ENCODE measurements at regions not wholly inside any gene's neighbourhood (a gene's known extent, or its start where the extent isn't known, plus 50 kb on each side); places are given as distances from the start of the nearest gene placed in this dataset.
"Not testable (repeated sequence)": the region's sequence is repeated elsewhere in the genome, so short reads cannot be mapped to it uniquely, and the experiment has no call there.

DNA sequence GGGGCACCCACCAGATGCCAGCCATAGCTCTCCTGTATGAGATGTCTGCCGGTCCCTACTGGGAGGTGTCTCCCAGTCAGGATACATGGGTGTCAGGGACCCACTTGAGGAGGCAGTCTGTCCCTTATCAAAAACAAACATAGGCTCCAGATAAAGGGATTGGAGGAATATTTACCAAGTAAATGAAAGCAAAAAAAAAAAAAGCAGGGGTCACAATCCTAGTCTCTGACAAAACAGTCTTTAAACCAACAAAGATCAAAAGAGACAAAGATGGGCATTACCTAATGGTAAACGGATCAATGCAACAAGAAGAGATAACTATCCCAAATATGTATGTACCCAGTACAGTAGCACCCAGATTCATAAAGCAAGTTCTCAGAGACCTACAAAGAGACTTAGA is 640.0 kb upstream of the LRRTM4 start:
- DNase-seq: no peak

DNA sequence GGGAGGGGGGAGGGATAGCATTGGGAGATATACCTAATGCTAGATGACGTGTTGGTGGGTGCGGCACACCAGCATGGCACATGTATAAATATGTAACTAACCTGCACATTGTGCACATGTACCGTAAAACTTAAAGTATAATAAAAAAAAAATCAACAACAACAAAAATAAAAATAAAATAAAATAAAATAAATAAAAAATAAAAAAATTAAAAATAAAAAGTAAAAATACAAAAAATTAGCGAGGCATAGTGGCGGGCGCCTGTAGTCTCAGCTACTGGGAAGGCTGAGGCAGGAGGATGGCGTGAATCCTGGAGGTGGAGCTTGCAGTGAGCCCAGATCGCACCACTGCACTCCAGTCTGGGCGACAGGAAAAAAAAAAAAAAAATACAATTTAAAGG is 650.0 kb upstream of the LRRTM4 start:
- not testable (repeated sequence) for DNase-seq

DNA sequence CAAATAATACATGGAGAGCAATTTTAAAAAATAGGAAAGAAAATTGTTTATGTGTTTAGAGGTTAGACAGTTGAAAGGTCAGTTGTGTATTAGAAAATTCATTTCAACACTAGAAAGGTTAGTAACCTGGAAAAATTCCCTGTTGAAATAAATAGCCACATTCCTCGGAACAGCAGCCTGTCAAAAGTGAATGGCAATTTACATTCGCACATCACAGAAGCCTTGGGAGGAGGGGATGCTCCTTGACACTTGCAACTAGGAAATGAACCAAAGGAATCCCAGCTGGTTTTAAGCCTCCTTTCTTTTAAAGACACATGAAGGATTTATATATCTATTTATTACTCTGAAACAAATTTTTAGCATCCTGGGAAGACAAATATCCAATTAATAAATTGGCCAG is 653.5 kb upstream of the LRRTM4 start:
- no peak for DNase-seq

DNA sequence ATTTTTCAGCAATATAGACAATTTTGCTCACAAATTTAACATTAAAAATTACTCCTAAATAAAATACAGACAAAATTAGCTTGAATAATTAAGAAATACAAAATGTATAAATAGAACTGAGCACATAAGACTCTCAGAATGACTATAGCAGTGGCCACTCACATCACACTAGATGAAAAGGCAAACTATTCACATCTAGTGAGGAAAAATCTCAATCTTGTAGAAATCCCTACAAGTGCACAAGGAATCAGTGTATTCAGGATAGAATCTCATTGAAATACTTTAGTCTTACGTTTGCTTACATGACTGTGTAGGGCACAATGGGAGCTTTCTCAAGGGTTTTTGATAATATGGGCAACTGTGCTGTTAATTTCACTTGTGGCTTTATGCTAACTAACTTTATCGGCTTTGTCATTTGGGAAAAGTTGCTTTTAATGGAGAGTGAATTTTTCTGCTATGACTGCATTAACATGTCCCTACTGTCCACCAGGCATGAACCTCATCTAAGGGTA is 678.9 kb upstream of the LRRTM4 start:
- DNase-seq: no peak

DNA sequence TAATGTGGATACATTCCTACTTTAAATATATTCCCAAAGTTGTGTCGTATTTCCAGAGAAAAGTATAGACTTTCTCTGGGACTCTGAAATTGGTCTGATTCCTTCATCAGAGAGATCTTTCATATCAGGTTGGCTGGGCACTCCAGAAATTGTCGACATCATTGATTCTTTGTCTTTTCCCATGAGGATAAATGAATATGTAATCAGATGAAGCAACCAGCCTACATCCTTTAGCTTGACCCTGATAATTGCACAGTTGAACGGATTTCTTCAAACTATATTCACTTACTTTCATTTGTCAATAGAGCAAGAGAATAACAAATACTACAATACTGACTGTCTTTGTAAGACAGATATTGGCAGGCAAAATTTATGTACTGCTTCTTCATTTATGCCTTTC is 680.2 kb upstream of the LRRTM4 start:
- DNase-seq: no peak

DNA sequence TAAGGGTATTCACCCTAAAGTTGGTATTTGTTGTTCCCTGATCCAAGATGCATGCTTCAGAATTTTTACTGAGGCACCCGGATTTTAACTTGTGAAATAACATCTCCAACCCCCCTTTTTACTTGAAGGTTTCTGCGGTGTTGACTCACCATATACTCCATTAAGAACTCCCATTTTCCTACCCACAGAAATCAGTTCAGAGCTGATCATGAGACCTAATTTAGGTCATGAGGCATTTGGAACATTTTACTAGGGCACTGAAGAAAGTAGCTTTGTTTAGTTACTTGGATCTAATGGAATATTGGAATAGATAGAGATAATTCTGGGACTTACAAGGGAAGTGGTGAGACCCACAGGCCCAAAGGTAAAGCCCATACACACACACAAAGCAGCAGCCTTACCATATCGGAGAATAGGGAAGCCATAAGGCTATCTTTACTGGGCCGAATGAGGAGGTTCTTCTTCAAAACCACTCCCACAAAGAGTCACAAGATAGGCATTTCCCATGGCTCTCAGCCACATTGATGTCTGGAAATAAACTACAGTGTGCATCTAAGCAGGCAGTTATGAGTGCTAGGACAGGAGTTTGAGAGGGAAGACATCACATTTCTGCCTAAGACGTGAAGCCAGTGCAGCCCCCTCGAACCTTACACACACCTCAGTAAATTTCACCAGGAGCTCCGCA is 681.0 kb upstream of the LRRTM4 start:
- DNase-seq: no peak

DNA sequence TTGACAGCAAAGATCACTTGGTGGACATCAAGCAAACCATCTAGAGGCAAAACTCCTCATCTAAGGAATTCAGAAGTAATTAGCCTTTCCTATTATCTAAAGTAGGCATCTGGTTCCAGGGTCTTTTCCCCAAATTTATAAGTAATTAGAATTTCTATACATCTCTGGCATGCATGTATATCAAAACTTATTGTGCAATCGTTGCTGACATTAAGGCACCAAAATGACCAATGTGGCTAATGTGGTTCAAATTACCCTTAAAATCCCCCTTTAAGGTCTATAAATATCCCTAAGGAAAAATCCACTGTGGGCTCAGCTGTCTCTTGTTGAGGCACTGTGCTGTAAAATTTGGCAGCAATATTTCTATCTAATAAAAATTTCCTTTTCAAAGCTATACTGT is 695.9 kb upstream of the LRRTM4 start:
- DNase-seq: no peak

DNA sequence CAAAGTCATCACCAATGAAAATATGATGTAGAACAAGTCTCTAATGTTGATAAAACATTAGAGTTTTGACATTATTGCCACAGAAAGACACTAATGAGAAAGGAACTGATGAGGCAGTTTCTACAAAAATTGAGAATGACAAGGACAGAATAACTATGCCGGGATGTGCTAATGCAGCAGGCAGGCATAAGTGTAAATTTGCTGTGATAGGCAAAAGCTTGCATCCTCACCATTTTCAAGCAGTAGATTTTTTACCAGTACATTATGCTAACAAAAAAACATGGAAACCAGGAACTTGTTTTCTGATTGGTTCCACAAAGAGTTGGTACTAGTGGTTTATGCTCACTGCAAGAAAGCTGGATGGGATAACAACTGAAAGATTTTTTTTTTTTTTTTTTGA is 715.5 kb upstream of the LRRTM4 start:
- DNase-seq: no peak

DNA sequence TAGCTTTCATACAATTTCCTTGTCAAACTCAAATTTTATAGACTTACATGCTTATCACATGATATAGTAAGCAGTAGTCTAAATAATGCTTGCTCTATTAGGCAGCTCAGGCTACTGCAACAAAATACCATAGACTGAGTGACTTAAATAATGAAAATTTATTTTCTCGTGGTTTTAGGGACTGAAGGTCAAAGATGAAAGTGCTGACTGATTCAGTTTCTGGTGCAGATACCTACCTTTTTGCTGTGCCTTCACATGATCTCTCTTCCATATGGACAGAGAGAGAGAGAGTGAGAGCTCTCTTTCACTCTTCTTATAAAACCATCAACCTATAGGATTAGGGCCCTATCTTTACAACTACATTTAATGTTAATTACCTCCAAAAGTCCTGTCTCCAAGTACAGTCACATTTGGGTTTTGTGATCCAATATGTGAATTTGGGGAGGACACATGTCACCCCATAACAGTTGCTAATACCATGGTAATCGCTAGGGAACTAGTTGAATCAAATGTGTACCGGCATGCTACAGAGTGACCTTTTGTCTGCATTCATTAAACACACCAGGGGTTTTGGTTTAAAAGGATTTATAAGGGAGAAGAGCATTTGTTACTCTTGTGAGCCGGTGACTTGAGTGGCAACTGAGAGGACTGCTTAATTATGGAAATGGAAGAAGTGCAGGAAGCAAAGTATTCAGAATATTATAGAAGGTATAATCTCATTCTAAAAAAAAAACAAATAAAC is 723.4 kb upstream of the LRRTM4 start:
- DNase-seq: no peak

DNA sequence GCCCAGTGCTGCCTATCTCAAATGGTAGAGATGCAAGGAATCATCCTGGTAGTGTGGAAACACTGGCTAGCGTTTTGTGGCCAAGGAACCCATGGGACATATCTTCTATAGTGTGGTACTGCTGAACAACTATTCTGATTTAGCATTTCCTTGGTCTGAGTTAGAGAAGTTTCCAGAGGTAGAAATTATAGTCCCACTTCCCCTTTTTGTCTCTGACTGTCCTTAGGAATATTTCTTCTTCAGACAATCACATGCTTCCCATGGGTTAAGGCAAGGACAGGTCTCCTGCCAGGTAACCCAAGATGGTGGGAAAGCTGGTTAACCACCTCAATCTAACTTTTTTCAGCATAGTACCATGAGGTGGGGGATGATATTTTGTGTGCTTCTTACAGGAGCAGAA is 729.5 kb upstream of the LRRTM4 start:
- DNase-seq: no peak

DNA sequence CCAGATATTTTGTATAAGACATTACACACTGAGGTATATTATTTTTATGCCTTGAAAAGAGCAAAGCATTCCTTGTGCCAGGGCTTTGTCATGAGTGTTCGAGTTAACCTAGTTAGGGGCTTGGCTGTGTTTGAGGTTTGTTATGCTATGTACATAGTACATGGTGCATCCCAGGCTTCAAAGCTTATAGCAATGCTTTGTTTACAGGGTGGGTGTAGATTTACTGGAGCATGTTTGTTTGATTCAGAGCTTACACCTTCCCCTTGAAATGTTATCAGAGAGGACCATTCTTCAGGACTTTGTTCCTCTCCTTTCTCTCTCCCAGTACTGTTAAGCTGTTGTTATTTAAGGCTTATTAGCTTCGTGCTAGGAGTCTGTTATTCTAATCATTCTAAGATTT is 738.7 kb upstream of the LRRTM4 start:
- no peak for DNase-seq

DNA sequence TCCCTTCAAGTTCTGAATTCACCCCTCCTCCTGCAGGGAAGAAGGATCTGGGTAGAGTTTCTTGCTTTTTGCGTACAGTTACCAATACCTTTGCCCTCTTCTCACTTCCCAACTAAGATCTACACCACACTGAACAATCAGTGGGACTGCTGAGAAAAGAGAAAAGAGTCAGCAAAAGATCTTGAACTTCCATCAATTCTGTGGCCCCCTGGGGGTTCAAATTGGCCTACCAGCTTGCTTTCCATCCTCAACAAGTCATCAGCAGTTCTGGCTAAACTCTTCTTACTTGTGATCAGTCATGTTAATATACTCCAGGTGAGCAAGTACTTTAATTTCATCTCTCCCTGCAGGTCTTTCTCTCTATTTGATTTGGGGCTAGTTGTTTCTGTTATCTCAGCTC is 739.3 kb upstream of the LRRTM4 start:
- DNase-seq: no peak

DNA sequence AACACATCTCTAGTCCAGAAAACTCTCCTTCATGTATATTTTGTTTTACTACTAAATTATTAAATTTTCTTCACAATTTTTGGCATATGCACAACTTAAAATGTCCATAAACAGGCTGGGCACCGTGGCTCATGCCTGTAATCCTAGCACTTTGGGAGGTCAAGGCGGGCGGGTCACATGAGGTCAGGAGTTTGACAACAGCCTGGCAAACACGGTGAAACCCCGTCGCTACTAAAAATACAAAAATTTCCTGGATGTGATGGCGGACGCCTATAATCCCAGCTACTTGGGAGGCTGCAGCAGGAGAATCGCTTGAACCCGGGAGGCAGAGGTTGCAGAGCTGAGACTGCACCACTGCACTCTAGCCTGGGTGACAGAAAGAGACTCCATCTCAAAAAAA is 739.9 kb upstream of the LRRTM4 start:
- DNase-seq: not testable (repeated sequence)

DNA sequence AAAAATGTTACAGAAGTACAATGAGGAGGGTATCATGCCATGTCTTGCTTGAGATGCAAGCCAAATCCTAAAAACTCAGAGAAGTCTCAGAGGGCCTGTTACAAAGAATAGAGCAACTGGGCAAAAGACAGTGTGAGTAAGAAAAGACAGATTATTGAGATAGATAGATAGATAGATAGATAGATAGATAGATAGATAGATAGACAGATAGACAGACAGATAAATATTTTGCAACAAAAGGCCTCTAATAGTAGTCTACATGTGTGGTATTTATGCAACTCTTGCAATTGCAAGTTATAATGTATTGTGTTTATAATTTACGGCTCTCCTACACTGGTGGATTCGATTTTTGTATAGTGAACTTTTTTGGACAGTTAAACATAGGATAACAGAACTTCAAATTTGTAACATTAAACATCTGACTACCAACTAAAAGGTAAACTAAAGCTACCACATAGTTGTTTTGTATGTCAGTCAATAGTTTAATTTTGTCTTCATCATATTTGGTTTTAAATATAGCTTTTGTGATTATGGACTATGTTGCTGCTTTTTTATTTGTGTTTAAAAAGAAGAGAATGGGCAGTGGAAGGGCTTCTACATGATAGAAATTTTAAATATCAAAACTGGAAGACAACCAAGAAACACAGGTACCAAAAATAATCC is 740.7 kb upstream of the LRRTM4 start:
- DNase-seq: no peak

DNA sequence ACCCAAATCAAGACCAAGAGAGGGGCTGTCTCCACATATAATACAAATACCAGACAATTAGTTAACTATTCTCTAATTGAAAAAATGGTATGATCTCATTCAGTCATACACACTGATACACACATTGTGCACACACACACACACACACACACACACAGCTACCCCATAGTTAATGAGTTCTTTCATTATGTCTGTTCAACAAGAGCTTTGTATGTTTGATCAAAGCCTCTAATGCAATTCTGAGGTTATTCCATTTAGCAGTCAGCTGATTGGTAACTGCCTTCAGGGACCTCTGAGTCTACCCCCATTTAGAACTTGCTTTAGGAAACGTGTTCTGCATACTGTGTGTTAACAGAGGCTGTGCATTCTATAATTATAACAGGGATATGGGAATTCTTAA is 741.4 kb upstream of the LRRTM4 start:
- no peak for DNase-seq

DNA sequence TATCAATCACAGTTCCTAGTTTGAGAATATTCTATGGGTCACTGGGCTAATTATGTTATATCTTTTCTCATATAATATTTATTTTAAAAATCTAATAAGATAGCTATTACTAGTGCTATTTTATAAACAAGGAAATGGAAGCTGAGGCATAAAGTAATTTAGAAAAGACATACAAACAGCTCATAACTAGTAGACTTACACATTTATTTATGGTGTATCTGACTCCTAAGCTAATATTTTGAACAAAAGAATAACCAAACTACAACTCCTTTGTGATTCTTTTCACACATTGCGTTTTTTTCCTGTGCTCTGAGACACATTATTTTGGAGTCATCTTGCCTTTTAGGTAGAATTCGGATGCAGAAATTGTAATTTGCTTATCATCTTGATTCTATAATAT is 742.0 kb upstream of the LRRTM4 start:
- no peak for DNase-seq

DNA sequence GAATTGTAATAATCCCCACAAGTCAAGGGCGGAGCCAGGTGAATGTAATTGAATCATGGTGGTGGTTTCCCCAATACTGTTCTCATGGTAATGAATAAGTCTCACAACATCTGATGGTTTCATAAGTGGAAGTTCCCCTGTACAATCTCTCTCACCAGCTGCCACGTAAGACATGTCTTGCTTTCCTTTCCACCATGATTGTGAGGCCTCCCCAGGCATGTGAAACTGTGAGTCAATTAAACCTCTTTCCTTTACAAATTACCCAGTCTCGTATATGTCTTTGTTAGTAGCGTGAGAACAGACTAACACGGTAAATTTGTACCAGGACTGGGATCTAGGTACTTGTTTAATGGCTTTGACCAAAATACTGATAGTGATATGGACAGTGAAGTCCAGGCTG is 744.3 kb upstream of the REG3G start:
- no peak for DNase-seq

DNA sequence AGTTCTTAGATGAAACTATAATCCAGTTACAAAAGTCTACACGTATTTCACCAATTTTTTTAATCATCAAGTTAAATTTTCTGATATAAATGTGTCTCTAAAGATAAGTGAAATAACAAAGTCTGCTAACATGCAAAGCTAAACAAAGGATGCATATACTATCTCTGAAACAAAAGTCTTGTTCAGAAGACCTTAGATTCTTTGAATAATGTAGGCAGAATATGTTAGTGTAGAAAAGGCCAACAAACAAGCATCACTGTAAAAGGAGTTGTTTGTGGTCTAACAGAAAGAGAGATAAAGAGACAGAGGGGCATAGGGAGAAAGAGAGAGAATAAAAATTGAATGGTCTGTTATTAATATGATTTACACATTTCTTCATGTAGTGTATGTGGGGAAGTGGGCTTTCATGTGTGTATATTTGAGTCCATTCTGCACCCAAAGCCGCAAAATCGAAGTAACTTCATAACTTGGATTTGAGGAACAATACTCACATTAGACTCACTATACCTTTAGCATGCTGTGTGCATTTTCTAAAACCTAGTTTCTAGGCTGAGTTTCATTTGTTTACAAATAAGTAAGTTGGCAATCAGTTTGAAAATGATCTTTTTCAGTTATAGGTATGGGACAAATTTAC is 734.8 kb upstream of the REG3G start:
- no peak for DNase-seq

DNA sequence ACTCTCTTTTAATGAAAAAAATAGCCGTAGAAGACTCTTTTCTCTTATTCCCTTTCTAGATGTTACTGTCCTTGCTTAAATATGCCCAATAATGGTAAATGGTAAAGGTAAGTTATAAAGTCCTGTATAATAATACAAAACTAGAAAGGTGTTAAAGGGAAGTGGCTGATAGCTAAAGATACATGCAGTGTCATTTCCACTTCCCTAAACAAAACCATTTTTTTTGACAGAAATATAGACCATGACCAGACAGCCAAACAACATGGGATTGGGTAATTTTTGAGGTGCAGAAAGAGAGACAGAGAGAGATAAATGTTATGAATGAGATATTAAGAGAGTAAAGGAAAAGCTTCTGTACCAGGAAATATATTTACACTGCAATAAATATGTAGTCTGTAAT is 731.7 kb upstream of the REG3G start:
- no peak for DNase-seq

DNA sequence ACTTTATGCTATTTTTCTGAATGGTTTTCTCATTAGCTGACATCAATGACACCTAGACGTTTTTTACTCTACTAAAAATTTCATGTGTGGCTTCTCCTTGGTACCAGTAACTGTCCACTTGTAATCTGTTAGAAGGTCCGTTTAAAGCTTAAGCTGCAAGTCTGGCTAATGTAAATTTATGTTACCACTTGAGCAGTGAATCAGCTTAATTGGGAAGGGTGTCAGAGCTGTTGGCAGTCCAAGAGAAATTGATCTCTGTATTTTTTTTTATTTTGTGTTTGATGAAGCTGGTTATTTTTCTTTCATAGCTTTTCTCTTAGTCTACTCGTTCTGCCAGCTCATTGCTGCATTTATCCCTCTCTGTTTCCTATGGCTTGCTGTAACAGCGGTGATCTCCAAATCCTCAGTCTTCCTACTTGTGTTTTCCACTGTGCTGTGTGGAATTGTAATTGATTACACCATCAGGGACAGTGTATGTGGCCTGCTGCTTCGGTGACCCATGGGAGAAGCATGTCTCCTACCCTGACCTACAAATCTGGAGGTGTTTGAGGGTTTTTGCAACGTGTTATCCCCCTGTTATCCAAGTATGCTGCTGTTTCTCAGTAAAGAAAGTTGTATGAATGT is 724.2 kb upstream of the REG3G start:
- DNase-seq: no peak

DNA sequence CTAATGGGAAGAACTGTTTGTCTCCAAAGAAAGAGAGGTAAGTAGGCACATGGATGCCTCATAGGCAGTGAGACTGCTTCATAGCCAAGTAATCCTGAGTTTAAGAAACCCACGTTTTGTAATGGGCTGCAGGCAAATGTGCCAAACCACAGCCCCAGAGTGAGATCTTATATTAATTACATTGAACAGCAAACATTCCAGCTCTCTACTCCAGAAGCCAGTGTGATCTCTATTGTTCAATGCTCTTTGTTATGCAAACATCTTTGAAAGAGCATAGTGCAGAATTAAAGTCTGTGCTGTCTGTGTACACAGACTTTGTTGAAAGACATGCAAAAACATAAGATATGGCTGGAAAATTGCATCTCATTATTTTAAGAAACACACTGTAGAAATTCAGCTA is 720.8 kb upstream of the REG3G start:
- DNase-seq: no peak

DNA sequence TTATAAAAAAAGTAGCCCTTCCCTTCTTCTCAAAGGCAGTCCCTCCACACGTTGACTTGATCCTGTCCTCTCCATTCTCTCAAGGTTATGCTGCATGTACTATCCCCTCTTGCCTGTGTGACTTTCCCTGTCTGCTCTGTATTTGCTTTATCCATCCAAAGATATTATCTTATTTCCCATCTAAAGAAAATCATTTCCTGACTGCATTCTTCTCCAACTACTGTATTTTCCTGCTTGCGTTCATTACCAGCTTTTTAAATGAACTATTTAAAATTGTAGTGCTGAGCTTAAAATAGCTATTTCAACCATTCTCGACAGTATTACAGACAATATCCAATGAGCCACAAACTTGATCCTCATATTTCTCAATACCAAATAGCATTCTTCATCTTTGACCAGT is 716.0 kb upstream of the REG3G start:
- no peak for DNase-seq

DNA sequence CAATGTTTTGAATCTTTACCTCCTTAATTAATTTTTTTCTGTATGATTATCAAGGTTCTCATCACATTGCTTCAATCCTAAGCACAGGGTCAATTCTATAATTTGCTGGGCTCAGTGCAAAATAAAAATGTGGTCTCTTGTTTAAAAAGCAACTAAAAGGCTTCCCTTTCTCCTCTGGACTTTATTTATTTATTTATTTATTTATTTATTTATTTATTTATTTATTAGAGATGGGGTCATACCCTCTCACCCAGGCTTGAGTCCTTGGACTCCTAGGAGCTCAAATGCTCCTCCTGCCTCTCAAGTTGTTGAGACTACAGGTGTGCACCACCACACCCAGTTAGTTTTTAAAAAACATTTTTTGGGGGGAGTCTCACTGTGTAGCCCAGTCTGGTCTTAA is 710.1 kb upstream of the REG3G start:
- no peak for DNase-seq

All from activated CD4-positive, alpha-beta T cell treated with anti-CD3 and anti-CD28 coated beads for 48 hours (primary cell).